Left lung (tissue), 4 donors: ENCODE measurements at regions not wholly inside any gene's neighbourhood (a gene's known extent, or its start where the extent isn't known, plus 50 kb on each side); places are given as distances from the start of the nearest gene placed in this dataset.

Source experiments
- ATAC-seq: fragments of 200-7000 bp; cut with Tn5 transposase; one replicate; pipeline ENCODE4 v1.9.1; 2020; ENCODE audit warnings: moderate library complexity
- DNase-seq, 4 donors: peaks; one replicate each; pipeline ENCODE4 v3.0.0-alpha.2; 2013 to 2020
- H3K27ac ChIP-seq, 2 donors: fragments of 200-600 bp; sonication (generic) in 1 of 2; one replicate each; pipeline versions ENCODE4 v1.5.0 to v1.8.0; 2020 to 2021
- H3K27me3 ChIP-seq, 2 donors: fragments of 200-600 bp; sonication (generic) in 1 of 2; one replicate each; pipeline versions ENCODE4 v1.5.0 to v1.8.0; 2020 to 2021
- H3K36me3 ChIP-seq, 2 donors: fragments of 200-600 bp; sonication (generic) in 1 of 2; one replicate each; pipeline versions ENCODE4 v1.5.0 to v1.8.0; 2020 to 2021
- H3K4me1 ChIP-seq, 2 donors: fragments of 200-600 bp; one replicate each; pipeline ENCODE4 v1.8.0; 2021
- H3K4me3 ChIP-seq, 2 donors: fragments of 200-600 bp; sonication (generic) in 1 of 2; one replicate each; pipeline versions ENCODE4 v1.5.0 to v1.8.0; 2020 to 2021; ENCODE audit warnings: mild to moderate bottlenecking in 1 of 2
- H3K9me3 ChIP-seq, 2 donors: fragments of 200-600 bp; sonication (generic) in 1 of 2; one replicate each; pipeline versions ENCODE4 v1.5.0 to v1.8.0; 2020 to 2021
- CTCF ChIP-seq, 2 donors: fragments of 200-600 bp; sonication (generic) in 1 of 2; IDR thresholded peaks; one replicate each; pipeline versions ENCODE4 v1.5.0 to v1.8.0; 2021; ENCODE audit warnings: antibody characterized with exemption in 2 of 2
- intact Hi-C, 2 donors: fragments of 100-400 bp; cut with DNase I; formaldehyde crosslinking; loops; one replicate each; pipeline versions ENCODE4 v1.11.2 to v1.14.2; 2022
- donor health status: DM: no; HTN: yes; CAD: no.
- donor health status: DM: no; HTN: no; CAD: no.

GRCh38 chr10:130930821-130931220, 380.7 kb downstream of the TCERG1L start:
- intact Hi-C loops, result no loop called here
- DNase-seq (no peak), ATAC-seq (no peak)
- H3K4me3 ChIP-seq, result no peak overlapping the region
- TF ChIP-seq CTCF (IDR thresholded peaks at IDR 0.05), result no peak
- H3K27ac ChIP-seq, result no peak overlapping the region
- H3K9me3 ChIP-seq, result no peaks in the 10 kb centered on the region
- H3K27me3 ChIP-seq, result peaks cover 0 to 23% of the 10 kb centered on the region in 2 donors
- no peaks in the 10 kb centered on the region for H3K36me3 ChIP-seq
- H3K4me1 ChIP-seq, result no peaks in the 10 kb centered on the region

- no peak for ATAC-seq
- no peaks in the 10 kb centered on the region for H3K4me1 ChIP-seq
- no peaks in the 10 kb centered on the region for H3K36me3 ChIP-seq
- no peak for TF ChIP-seq CTCF (IDR thresholded peaks at IDR 0.05)
- H3K27me3 ChIP-seq, result peaks cover 0 to 24% of the 10 kb centered on the region in 2 donors
- no peaks in the 10 kb centered on the region for H3K9me3 ChIP-seq
- DNase-seq, result no peak
- intact Hi-C loops, result no loop called here
- H3K4me3 ChIP-seq, result no peak overlapping the region
- no peak overlapping the region for H3K27ac ChIP-seq
Measured at GRCh38 chr10:130931256-130931655, 380.3 kb downstream of the TCERG1L start.

- Histone ChIP-seq H3K4me3 (no peak overlapping the region), H3K27ac (no peak overlapping the region), H3K27me3 (peaks cover 0 to 32% of the 10 kb centered on the region in 2 donors), H3K4me1 (no peaks in the 10 kb centered on the region), H3K36me3 (no peaks in the 10 kb centered on the region), H3K9me3 (no peaks in the 10 kb centered on the region)
- ATAC-seq (no peak), DNase-seq (no peak)
- intact Hi-C loops, result no loop called here
- TF ChIP-seq CTCF (IDR thresholded peaks at IDR 0.05), result no peak
Measured at GRCh38 chr10:130932326-130933007, 379.1 kb downstream of the TCERG1L start.

GRCh38 chr10:130933008-130933390, 378.5 kb downstream of the TCERG1L start:
- intact Hi-C loops, result no loop called here
- H3K4me1 ChIP-seq, result no peaks in the 10 kb centered on the region
- no peaks in the 10 kb centered on the region for H3K36me3 ChIP-seq
- no peak overlapping the region for H3K27ac ChIP-seq
- H3K9me3 ChIP-seq, result no peaks in the 10 kb centered on the region
- TF ChIP-seq CTCF (IDR thresholded peaks at IDR 0.05), result no peak
- ATAC-seq, result no peak
- peaks cover 0 to 32% of the 10 kb centered on the region in 2 donors for H3K27me3 ChIP-seq
- DNase-seq, result no peak
- H3K4me3 ChIP-seq, result no peak overlapping the region

GRCh38 chr10:130934293-130935127, 377.0 kb downstream of the TCERG1L start:
- intact Hi-C loops, result no loop called here
- no peaks in the 10 kb centered on the region for H3K4me1 ChIP-seq
- no peaks in the 10 kb centered on the region for H3K36me3 ChIP-seq
- no peak overlapping the region for H3K27ac ChIP-seq
- no peak for TF ChIP-seq CTCF (IDR thresholded peaks at IDR 0.05)
- H3K4me3 ChIP-seq, result no peak overlapping the region
- peak in 2 of 4 donors; percentile 8 to 32 for DNase-seq
- H3K9me3 ChIP-seq, result no peaks in the 10 kb centered on the region
- peaks cover 0 to 32% of the 10 kb centered on the region in 2 donors for H3K27me3 ChIP-seq
- peak; percentile 18 for ATAC-seq
